ENCODE measurements at regions not wholly inside any gene's neighbourhood (a gene's known extent, or its start where the extent isn't known, plus 50 kb on each side); places are given as distances from the start of the nearest gene placed in this dataset.

- Histone ChIP-seq H3K23me2 (ENCODE audit: insufficient read length, low read depth, low read length, poor library complexity, severe bottlenecking) (no peaks in the 10 kb centered on the region), H3T11ph (ENCODE audit: low read length) (no peak overlapping the region), H2BK20ac (ENCODE audit: low read depth, low read length, poor library complexity, severe bottlenecking) (no peak overlapping the region), H4K8ac (replicated peaks; ENCODE audit: insufficient read length, low read depth, low read length) (no peak overlapping the region), H3K9ac (ENCODE audit: extremely low read depth, insufficient read length, low read length) (no peak overlapping the region), H4K5ac (ENCODE audit: insufficient read length, low read depth, low read length) (no peak overlapping the region), H3K4me1 (ENCODE audit: insufficient read depth, low read length) (no peaks in the 10 kb centered on the region), H2BK15ac (ENCODE audit: low read depth, low read length) (no peak overlapping the region), H4K91ac (ENCODE audit: insufficient read length, low read depth, low read length) (no peak overlapping the region), H2AFZ (ENCODE audit: low read length) (no peak overlapping the region), H4K20me1 (ENCODE audit: control insufficient read depth, insufficient read depth, insufficient read length) (no peaks in the 10 kb centered on the region), H3K27me3 (ENCODE audit: insufficient read depth, low read length) (no peaks in the 10 kb centered on the region), H2AK5ac (ENCODE audit: insufficient read length, low read length) (no peak overlapping the region), H3K56ac (ENCODE audit: insufficient read length, low read depth, low read length) (no peak overlapping the region), H3K18ac (ENCODE audit: insufficient read length, low read depth, low read length) (no peak overlapping the region), H3K23ac (ENCODE audit: insufficient read length, low read depth, low read length) (no peak overlapping the region), H2BK5ac (ENCODE audit: insufficient read length, low read length) (no peak overlapping the region), H3K79me1 (ENCODE audit: insufficient read depth, low read depth, low read length, poor library complexity, severe bottlenecking) (no peaks in the 10 kb centered on the region), H3K14ac (ENCODE audit: insufficient read depth, low read length) (no peak overlapping the region), H2BK120ac (ENCODE audit: low read depth, low read length, poor library complexity, severe bottlenecking) (no peak overlapping the region), H3K27ac (ENCODE audit: insufficient read length, low read depth, low read length) (no peak overlapping the region), H3K79me2 (ENCODE audit: insufficient read depth, low read length) (no peaks in the 10 kb centered on the region), H3K4me2 (ENCODE audit: insufficient read depth, insufficient read length, low read length) (no peak overlapping the region), H3K4ac (ENCODE audit: low read depth, low read length) (no peak overlapping the region), H3K9me3 (ENCODE audit: control insufficient read depth, low read depth, low read length) (no peaks in the 10 kb centered on the region), H2BK12ac (ENCODE audit: insufficient read length, low read depth, low read length) (no peak overlapping the region)
- no peak for TF ChIP-seq CTCF (conservative IDR thresholded peaks at IDR 0.05)
- H3K4me1 Mint-ChIP-seq = peaks cover 0 to 2% of the 10 kb centered on the region in 2 experiments; a peak in 1 of 4 replicates
- no peaks in the 10 kb centered on the region for H3K27me3 Mint-ChIP-seq (ENCODE audit: low read depth)
- no peaks in the 10 kb centered on the region for H3K9me3 Mint-ChIP-seq
- no peak for DNase-seq
- H3K27ac Mint-ChIP-seq = no peak overlapping the region
- H3K4me3 Mint-ChIP-seq = no peak overlapping the region
- H3K36me3 Mint-ChIP-seq (ENCODE audit: insufficient read depth in 1 of 3, low read depth in 3 of 3) = no peaks in the 10 kb centered on the region
- WGBS (ENCODE audit: extremely low coverage, insufficient read length, low lambda C conversion rate) = no CpG with 5 or more reads among the region's 1 CpG
Observed at GRCh38 chr7:17207220-17207619, 91.2 kb upstream of the AHR start.
